Psoas muscle (tissue), 7 donors: ENCODE measurements at regions not wholly inside any gene's neighbourhood (a gene's known extent, or its start where the extent isn't known, plus 50 kb on each side); places are given as distances from the start of the nearest gene placed in this dataset.

ENCODE experiments used
- ATAC-seq, 4 donors: fragments of 200-7000 bp; cut with Tn5 transposase; one replicate each; pipeline ENCODE4 v1.9.1; 2020; ENCODE audit warnings: moderate library complexity in 3 of 4, mild to moderate bottlenecking in 2 of 4
- DNase-seq, 2 donors: peaks; one replicate each; pipeline ENCODE4 v3.0.0-alpha.2; 2020
- H3K27ac ChIP-seq: fragments of 200-600 bp; one replicate; pipeline ENCODE4 v1.8.0; 2022
- H3K27me3 ChIP-seq, 3 donors: fragments of 200-600 bp in 1 of 3; one replicate each; pipeline versions ENCODE4 v1.6.1 to v1.8.0; 2013 to 2022; ENCODE audit warnings: low read length in 2 of 3, mild to moderate bottlenecking in 2 of 3, moderate library complexity in 1 of 3; ENCODE audit not compliant: insufficient read depth in 3 of 3
- H3K36me3 ChIP-seq, 2 donors: fragments of 200-600 bp in 1 of 2; one replicate each; pipeline versions ENCODE4 v1.6.1 to v1.8.0; 2013 to 2022; ENCODE audit warnings: low read depth in 1 of 2, mild to moderate bottlenecking in 1 of 2, moderate library complexity in 1 of 2; ENCODE audit not compliant: insufficient read depth in 1 of 2
- H3K4me1 ChIP-seq: fragments of 200-600 bp; one replicate; pipeline ENCODE4 v1.8.0; 2022
- H3K4me3 ChIP-seq: fragments of 200-600 bp; one replicate; pipeline ENCODE4 v1.8.0; 2022; ENCODE audit warnings: mild to moderate bottlenecking
- H3K9me3 ChIP-seq: fragments of 200-600 bp; one replicate; pipeline ENCODE4 v1.8.0; 2022
- CTCF ChIP-seq: fragments of 200-600 bp; IDR thresholded peaks from one replicate; pipeline ENCODE4 v1.8.0; 2022; ENCODE audit warnings: antibody characterized with exemption
- WGBS, 3 donors: extraction: QIAGEN DNeasy Blood & Tissue Kit; methylation state at CpG; one replicate each; pipeline versions ENCODE4 v1.1.6 to v1.1.7; 2013; 5-methylcytosine and 5-hydroxymethylcytosine counted together
- intact Hi-C, 2 donors: fragments of 100-400 bp; cut with DNase I; formaldehyde crosslinking; loops; one replicate each; pipeline versions ENCODE4 v1.11.0 to v1.14.2; 2022
- donor health status: healthy with polysubstance abuse.
- donor health status: DM: no; HTN: no; CAD: no; lungs with moderate emphysema.
- donor health status: Bipolar disorder and iron deficiency.
- donor health status: healthy.
- donor health status: DM: yes; HTN: yes; CAD: no.
- donor health status: DM: no; HTN: no; CAD: no.
- donor health status: DM: yes; HTN: yes; CAD: no.

GRCh38 chr4:62366939-62367338, 1166.8 kb downstream of the ADGRL3 start:
- Histone ChIP-seq H3K4me3 (no peak overlapping the region), H3K27me3 (no peaks in the 10 kb centered on the region), H3K36me3 (no peaks in the 10 kb centered on the region), H3K4me1 (no peaks in the 10 kb centered on the region), H3K9me3 (no peaks in the 10 kb centered on the region), H3K27ac (no peak overlapping the region)
- TF ChIP-seq CTCF, result no peak
- DNase-seq, result no peak
- ATAC-seq, result no peak
- intact Hi-C loops, result no loop called here

DNA sequence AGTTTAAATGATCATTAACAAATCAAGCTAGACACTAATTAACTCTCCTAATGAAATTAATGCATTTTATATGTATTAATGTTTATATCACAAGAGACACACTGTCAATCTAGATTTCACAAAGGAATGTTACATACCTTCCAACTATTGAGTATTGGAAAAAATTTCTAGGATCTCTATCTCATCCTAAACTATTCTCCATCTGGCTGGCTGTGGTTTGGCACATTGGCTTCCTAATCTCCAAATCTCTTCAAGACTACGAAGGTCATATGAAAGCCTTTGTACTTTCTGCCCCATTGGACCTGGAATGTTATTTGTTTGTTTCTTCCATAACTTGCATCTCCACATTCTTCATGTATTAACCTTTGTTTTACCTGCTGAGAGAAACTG, 1160.0 kb downstream of the ADGRL3 start:
- no peak for ATAC-seq
- no peak for TF ChIP-seq CTCF
- intact Hi-C loops, result no loop called here

DNA sequence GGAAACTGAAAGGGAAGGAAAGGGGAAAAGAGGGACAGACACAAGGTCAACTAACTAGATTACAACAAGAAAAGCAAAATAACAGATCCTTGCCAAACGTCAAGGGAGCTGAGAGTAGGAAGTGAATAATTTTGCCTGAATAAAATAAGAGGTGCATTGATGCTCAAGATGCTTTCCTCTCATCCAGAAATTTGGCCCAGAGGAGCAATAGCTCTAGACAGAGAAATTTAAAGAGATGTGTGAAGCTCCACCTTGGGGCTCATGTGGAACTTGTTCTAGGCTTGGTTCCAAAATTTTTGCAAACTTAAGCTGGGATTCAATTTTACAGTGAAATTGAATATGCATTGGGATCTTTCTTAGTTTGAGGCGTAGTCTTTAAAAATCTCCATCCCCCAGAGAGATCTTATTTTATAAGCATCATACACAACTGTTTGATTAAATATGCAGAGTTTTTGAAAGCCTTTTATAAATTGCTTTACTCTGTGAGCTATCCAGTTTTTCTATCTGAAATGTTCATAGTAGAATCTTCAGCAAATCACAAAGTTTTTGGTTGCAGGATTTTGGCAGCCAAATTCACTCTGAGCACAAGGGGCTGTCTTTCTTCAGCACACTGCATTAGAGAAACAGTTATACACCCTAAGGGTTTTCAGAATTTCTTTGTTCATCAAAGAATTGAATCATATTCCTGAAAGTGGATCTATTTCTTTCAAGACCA, 1159.5 kb downstream of the ADGRL3 start:
- Histone ChIP-seq H3K27me3 (no peaks in the 10 kb centered on the region), H3K9me3 (no peaks in the 10 kb centered on the region), H3K4me3 (no peak overlapping the region), H3K36me3 (no peaks in the 10 kb centered on the region), H3K4me1 (no peaks in the 10 kb centered on the region), H3K27ac (no peak overlapping the region)
- intact Hi-C loops, result no loop called here
- no peak for ATAC-seq
- no peak for TF ChIP-seq CTCF
- WGBS, 3 donors, result 21 to 30% (median 22%) methylated on average over 2 of the region's 2 CpGs
- no peak for DNase-seq

More for the DNA sequence above, 1160.0 kb downstream of the ADGRL3 start:
- Histone ChIP-seq H3K9me3 (no peaks in the 10 kb centered on the region), H3K27ac (no peak overlapping the region), H3K36me3 (no peaks in the 10 kb centered on the region), H3K4me3 (no peak overlapping the region), H3K27me3 (no peaks in the 10 kb centered on the region), H3K4me1 (no peaks in the 10 kb centered on the region)
- DNase-seq, result no peak
- 48 to 69% (median 56%) methylated on average over 1 of the region's 1 CpG for WGBS, 3 donors

- no peak for DNase-seq
- no peak overlapping the region for H3K27ac ChIP-seq
- H3K27me3 ChIP-seq, result no peaks in the 10 kb centered on the region
- 78 to 80% (median 79%) methylated on average over 4 of the region's 4 CpGs for WGBS, 3 donors
- no peak for TF ChIP-seq CTCF
- no peak for ATAC-seq
- intact Hi-C loops, result no loop called here
- peaks cover 5% of the 10 kb centered on the region for H3K9me3 ChIP-seq
- no peak overlapping the region for H3K4me3 ChIP-seq
- H3K4me1 ChIP-seq, result no peaks in the 10 kb centered on the region
- H3K36me3 ChIP-seq, result no peaks in the 10 kb centered on the region
Measured at GRCh38 chr4:62344915-62345314, 1144.8 kb downstream of the ADGRL3 start.

DNA sequence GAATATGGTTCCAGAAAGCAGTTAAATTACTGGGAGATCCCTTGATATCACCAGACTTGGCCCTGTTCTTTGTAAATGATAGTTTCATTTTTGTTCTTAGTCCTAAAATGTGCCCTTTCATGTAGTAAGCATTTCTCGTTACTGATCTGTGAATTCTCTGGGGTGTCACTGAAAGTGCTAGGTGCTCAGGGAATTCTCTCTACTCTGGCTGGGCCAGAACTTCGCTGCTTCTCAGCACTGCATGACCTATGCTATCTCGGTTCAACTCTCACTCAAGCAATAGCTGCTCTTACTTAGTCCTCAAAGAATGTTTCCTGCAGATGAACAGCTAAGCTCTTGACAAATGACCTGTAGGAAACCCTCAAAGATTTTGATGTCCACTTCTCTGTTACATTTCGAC, 1144.3 kb downstream of the ADGRL3 start:
- Histone ChIP-seq H3K4me3 (no peak overlapping the region), H3K9me3 (peaks cover 5% of the 10 kb centered on the region), H3K27me3 (no peaks in the 10 kb centered on the region), H3K36me3 (no peaks in the 10 kb centered on the region), H3K27ac (no peak overlapping the region), H3K4me1 (no peaks in the 10 kb centered on the region)
- intact Hi-C loops, result no loop called here
- ATAC-seq (no peak), DNase-seq (no peak)
- WGBS, 3 donors, result 65 to 80% (median 80%) methylated on average over 4 of the region's 4 CpGs
- no peak for TF ChIP-seq CTCF
